ENCODE measurements at regions not wholly inside any gene's neighbourhood (a gene's known extent, or its start where the extent isn't known, plus 50 kb on each side); places are given as distances from the start of the nearest gene placed in this dataset.

- DNase-seq (no peak), ATAC-seq (ENCODE audit: low read depth) (no peak)
- no peaks in the 10 kb centered on the region for H3K9me1 ChIP-seq (ENCODE audit: insufficient read depth, low read length)
- no peaks in the 10 kb centered on the region for H3K36me3 ChIP-seq (ENCODE audit: control insufficient read depth, insufficient read depth, low read length)
- ChIA-PET CTCF (interaction anchor here (2.4 kb wide), 1 partner anchor 10 kb away, joined by 10 read pairs; no protein-coding TSS in a partner anchor), POLR2A (ENCODE audit: unreplicated experiment) (no interaction called here)
- no peak overlapping the region for H3K18ac ChIP-seq (ENCODE audit: low read depth, low read length)
- no peaks in the 10 kb centered on the region for H3K9me3 ChIP-seq (ENCODE audit: control insufficient read depth, insufficient read depth, low read length)
- H3K9ac ChIP-seq (ENCODE audit: low read depth, low read length) = no peak overlapping the region
- no peak overlapping the region for H4K8ac ChIP-seq (ENCODE audit: low read depth in 2 of 2, low read length in 2 of 2)
- no peaks in the 10 kb centered on the region for H3K79me1 ChIP-seq (ENCODE audit: low read depth in 1 of 2, low read length in 2 of 2)
- in situ Hi-C loops (cut with MboI; ENCODE audit: low sequenced_read_pairs) (no loop called here), dilution Hi-C loops (cut with HindIII; ENCODE audit: low sequenced_read_pairs, unreplicated experiment) (no loop called here), intact Hi-C loops (cut with micrococcal nuclease) (loop anchor here (10.0 kb wide), 1 partner anchor 274 kb away; no protein-coding TSS in a partner anchor)
- H2AFZ ChIP-seq (replicated peaks; ENCODE audit: low read length, poor library complexity) = no peak overlapping the region
- no peak overlapping the region for H4K5ac ChIP-seq (ENCODE audit: low read depth, low read length)
- H3K27me3 ChIP-seq (ENCODE audit: control insufficient read depth, insufficient read depth, low read length) = peaks cover 5% of the 10 kb centered on the region
- no peak overlapping the region for H3K27ac ChIP-seq (ENCODE audit: insufficient read depth, low read length)
- H4K20me1 ChIP-seq (ENCODE audit: insufficient read depth, low read length) = no peaks in the 10 kb centered on the region
- TF ChIP-seq RAD21 (IDR thresholded peaks at IDR 0.05; ENCODE audit: low read length) = no peak
- TF ChIP-seq CEBPB (IDR thresholded peaks at IDR 0.05; ENCODE audit: low read depth, low read length) = no peak
- no peak for TF ChIP-seq MAZ (IDR thresholded peaks at IDR 0.05; ENCODE audit: borderline replicate concordance, low read depth, low read length)
- TF ChIP-seq RCOR1 (IDR thresholded peaks at IDR 0.05; ENCODE audit: insufficient replicate concordance, low read length) = no peak
- TF ChIP-seq CTCF (conservative IDR thresholded peaks at IDR 0.05; ENCODE audit: low read depth, low read length) = no peak
- no peak for TF ChIP-seq CHD1 (IDR thresholded peaks at IDR 0.05; ENCODE audit: low read depth, low read length)
- TF ChIP-seq NFE2L2 (IDR thresholded peaks at IDR 0.05; ENCODE audit: low read depth, low read length) = no peak
- TF ChIP-seq BHLHE40 (IDR thresholded peaks at IDR 0.05; ENCODE audit: low read depth, low read length) = no peak
- H3K56ac ChIP-seq (ENCODE audit: extremely low read depth, insufficient read depth, low read length) = no peak overlapping the region
- H2BK15ac ChIP-seq (ENCODE audit: low read depth, low read length) = no peak overlapping the region
- H2AK9ac ChIP-seq (replicated peaks; ENCODE audit: low read depth, low read length, poor library complexity) = no peak overlapping the region
- H3K4me1 ChIP-seq (ENCODE audit: control insufficient read depth, insufficient read depth, low read length) = no peaks in the 10 kb centered on the region
- no peak overlapping the region for H3K14ac ChIP-seq (replicated peaks; ENCODE audit: low read depth, low read length)
- H2AK5ac ChIP-seq (ENCODE audit: low read depth, low read length) = no peak overlapping the region
- no peak overlapping the region for H2BK20ac ChIP-seq (ENCODE audit: low read depth, low read length)
- no peak overlapping the region for H3K4me3 ChIP-seq (ENCODE audit: insufficient read depth, low read depth, low read length)
- no peak overlapping the region for H3K4ac ChIP-seq (ENCODE audit: low read depth, low read length)
- WGBS, 2 experiments (ENCODE audit: extremely low coverage in 2 of 2, insufficient read length in 1 of 2) = no CpG with 5 or more reads among the region's 2 CpGs
- no peak overlapping the region for H2BK120ac ChIP-seq (ENCODE audit: low read depth, low read length)
- H2BK5ac ChIP-seq (ENCODE audit: low read depth, low read length, poor library complexity, severe bottlenecking) = no peak overlapping the region
- H3K23ac ChIP-seq (ENCODE audit: low read depth, low read length) = no peak overlapping the region
- H4K91ac ChIP-seq (ENCODE audit: insufficient read depth, low read depth, low read length) = no peak overlapping the region
- no TSS peak for BruUV-seq (replicated peaks)
- no peak overlapping the region for H3K4me2 ChIP-seq (ENCODE audit: low read depth, low read length)
Measured at GRCh38 chr7:34331102-34331501, 326.9 kb upstream of the NPSR1 start.

Data from IMR-90 (cell line).